Pancreas (tissue), 10 donors: ENCODE measurements at regions not wholly inside any gene's neighbourhood (a gene's known extent, or its start where the extent isn't known, plus 50 kb on each side); places are given as distances from the start of the nearest gene placed in this dataset.

Experiments
- ATAC-seq, 4 donors: fragments of 200-7000 bp; cut with Tn5 transposase; one replicate each; pipeline versions ENCODE4 v1.8.0 to v1.9.1; 2020; ENCODE audit warnings: mild to moderate bottlenecking in 4 of 4, moderate library complexity in 4 of 4
- DNase-seq, 6 donors: peaks; one replicate each; pipeline ENCODE4 v3.0.0-alpha.2; 2020
- FAIRE-seq: peaks from 2 replicates; lab custom pipeline; 2012; peaks lifted over from hg19 to GRCh38; lab: Jason Lieb, UNC
- H3K27ac ChIP-seq, 4 donors: fragments of 200-600 bp; sonication (generic); 1 replicate in 3 of 4; 2 replicates in 1 of 4; pipeline versions ENCODE4 v1.5.0 to v1.8.0; 2020
- H3K27me3 ChIP-seq, 4 donors: fragments of 200-600 bp; one replicate each; pipeline ENCODE4 v1.8.0; 2021
- H3K36me3 ChIP-seq, 3 donors: fragments of 200-600 bp; sonication (generic) in 1 of 3; one replicate each; pipeline versions ENCODE4 v1.5.0 to v1.8.0; 2020 to 2021
- H3K4me1 ChIP-seq, 3 donors: fragments of 200-600 bp; one replicate each; pipeline ENCODE4 v1.8.0; 2021
- H3K4me3 ChIP-seq, 4 donors: fragments of 200-600 bp; sonication (generic) in 2 of 4; one replicate each; pipeline versions ENCODE4 v1.5.0 to v1.8.0; 2020 to 2021
- H3K9me3 ChIP-seq, 4 donors: fragments of 200-600 bp; one replicate each; pipeline ENCODE4 v1.8.0; 2021
- WGBS, 2 donors: extraction: QIAGEN DNeasy Blood & Tissue Kit; methylation state at CpG; one replicate each; pipeline ENCODE4 v1.1.7; 2013; 5-methylcytosine and 5-hydroxymethylcytosine counted together
- intact Hi-C, 3 donors: fragments of 100-400 bp; cut with DNase I; formaldehyde crosslinking; loops; one replicate each; pipeline versions ENCODE4 v1.11.1 to v1.14.2; 2022
- TF ChIP-seq, protein P1 (sequence below), 4 donors: fragments of 200-600 bp; sonication (generic) in 3 of 4; IDR thresholded peaks; one replicate each; pipeline versions ENCODE4 v1.5.0 to v1.8.0; 2021; ENCODE audit warnings: antibody characterized with exemption in 4 of 4
- donor health status: healthy with polysubstance abuse.
- donor health status: DM: no; HTN: no; CAD: no; lungs with moderate emphysema.
- donor health status: DM: no; HTN: no; CAD: no.
- donor health status: control.
- donor health status: control.
- donor health status: Bipolar disorder and iron deficiency.
- donor health status: DM: yes; HTN: yes; CAD: no.
- donor health status: DM: no; HTN: no; CAD: no.
- donor health status: DM: no; HTN: no; CAD: no.
- donor health status: DM: yes; HTN: yes; CAD: no.

DNA sequence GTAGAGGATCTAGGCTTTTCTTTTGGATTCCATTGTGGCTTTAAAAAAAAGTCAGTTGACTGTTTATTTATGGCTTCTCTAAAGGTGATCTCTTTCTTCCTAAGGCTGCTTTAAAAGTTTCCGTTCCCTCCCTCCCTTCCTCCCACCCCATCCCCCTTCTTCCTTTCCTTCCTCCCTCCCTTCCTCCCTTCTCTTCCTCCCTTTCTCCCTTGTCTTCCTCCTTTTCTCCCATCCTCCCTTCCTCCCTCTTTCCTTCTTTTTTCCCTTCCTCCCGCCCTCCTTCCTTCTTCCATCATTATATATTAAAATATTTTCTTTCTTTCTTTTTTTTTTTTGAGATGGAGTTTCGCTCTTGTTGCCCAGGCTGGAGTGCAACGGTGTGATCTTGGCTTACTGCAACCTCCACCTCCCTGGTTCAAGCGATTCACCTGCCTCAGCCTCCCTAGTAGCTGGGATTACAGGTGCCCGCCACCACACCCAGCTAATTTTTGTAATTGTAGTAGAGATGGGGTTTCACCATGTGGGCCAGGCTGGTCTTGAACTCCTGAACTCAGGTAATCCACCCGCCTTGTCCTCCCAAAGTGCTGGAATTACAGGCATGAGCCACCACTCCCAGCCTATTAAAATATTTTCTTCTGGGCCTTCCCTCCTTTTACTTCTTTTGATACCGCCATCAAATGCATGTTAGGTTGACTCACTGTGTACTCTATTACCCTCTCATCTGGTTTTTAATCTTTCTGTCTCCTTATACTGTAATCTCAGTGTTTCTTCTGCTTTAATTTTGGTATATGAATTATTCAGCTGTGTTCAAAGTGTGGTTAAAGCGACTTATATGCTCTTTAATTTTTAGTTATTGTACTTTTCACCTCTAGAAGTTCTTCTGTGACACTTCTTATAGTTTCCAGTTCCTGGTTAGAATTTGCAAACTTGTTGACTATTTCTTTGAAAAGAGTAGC is 59.2 kb upstream of the ATP5PO start:
- 81 to 84% methylated on average over 9 of the region's 9 CpGs for WGBS, 2 donors
- H3K36me3 ChIP-seq: no peaks in the 10 kb centered on the region
- ATAC-seq (no peak), DNase-seq (no peak), FAIRE-seq (no peak)
- H3K9me3 ChIP-seq: no peaks in the 10 kb centered on the region
- H3K4me3 ChIP-seq: no peak overlapping the region
- TF ChIP-seq, protein P1, sequence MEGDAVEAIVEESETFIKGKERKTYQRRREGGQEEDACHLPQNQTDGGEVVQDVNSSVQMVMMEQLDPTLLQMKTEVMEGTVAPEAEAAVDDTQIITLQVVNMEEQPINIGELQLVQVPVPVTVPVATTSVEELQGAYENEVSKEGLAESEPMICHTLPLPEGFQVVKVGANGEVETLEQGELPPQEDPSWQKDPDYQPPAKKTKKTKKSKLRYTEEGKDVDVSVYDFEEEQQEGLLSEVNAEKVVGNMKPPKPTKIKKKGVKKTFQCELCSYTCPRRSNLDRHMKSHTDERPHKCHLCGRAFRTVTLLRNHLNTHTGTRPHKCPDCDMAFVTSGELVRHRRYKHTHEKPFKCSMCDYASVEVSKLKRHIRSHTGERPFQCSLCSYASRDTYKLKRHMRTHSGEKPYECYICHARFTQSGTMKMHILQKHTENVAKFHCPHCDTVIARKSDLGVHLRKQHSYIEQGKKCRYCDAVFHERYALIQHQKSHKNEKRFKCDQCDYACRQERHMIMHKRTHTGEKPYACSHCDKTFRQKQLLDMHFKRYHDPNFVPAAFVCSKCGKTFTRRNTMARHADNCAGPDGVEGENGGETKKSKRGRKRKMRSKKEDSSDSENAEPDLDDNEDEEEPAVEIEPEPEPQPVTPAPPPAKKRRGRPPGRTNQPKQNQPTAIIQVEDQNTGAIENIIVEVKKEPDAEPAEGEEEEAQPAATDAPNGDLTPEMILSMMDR (IDR thresholded peaks at IDR 0.05): no peak
- no peak overlapping the region for H3K27ac ChIP-seq
- no peaks in the 10 kb centered on the region for H3K4me1 ChIP-seq
- intact Hi-C loops: no loop called here
- H3K27me3 ChIP-seq: no peaks in the 10 kb centered on the region

DNA sequence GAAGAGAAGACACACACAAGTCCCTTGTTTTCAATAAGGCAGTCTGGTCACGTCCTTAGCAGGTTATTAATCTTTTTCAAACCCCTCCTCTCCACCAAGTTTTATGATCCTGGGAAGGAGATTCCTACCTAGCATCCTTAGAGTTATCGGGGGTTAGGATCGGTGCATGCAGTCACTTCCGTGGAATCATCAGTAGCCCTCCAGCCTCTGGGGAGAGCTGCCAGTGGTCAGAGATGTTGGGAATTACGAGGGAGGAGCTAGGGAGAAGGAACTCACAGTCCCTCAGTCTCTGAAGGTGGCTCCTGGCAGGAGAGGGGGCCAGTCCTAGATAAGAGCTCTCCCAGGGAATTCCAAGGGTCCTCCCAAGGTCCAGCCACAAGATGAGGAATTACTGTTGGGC is 57.7 kb upstream of the ATP5PO start:
- ATAC-seq (no peak), FAIRE-seq (no peak), DNase-seq (no peak)
- H3K27ac ChIP-seq: no peak overlapping the region
- H3K9me3 ChIP-seq: no peaks in the 10 kb centered on the region
- 70 to 71% methylated on average over 5 of the region's 5 CpGs for WGBS, 2 donors
- intact Hi-C loops: no loop called here
- no peaks in the 10 kb centered on the region for H3K36me3 ChIP-seq
- no peaks in the 10 kb centered on the region for H3K27me3 ChIP-seq
- TF ChIP-seq, protein P1 (IDR thresholded peaks at IDR 0.05): no peak
- H3K4me1 ChIP-seq: peaks cover 0 to 7% (median 3%) of the 10 kb centered on the region in 3 donors
- no peak overlapping the region for H3K4me3 ChIP-seq

DNA sequence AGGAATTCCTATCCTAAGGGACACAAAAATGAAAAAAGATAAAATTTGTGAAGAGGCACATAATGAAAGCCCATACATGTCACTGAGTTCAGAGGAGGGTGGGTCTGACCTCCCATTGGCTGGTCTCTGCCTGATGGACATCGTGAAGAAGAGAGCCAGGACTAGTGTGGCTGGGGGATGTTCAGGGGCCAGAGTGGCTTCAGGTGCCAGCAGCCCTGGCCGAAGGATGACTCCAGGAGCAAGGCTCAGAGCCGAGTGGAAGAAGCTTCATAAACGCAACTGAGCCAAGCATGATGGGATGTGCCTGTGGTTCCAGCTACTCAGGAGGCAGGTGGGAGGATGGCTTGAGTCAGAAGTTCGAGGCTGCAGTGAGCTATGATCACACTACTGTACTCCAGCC is 56.9 kb upstream of the ATP5PO start:
- intact Hi-C loops: no loop called here
- Histone ChIP-seq H3K4me1 (peaks cover 0 to 7% (median 3%) of the 10 kb centered on the region in 3 donors), H3K9me3 (no peaks in the 10 kb centered on the region), H3K27me3 (no peaks in the 10 kb centered on the region), H3K4me3 (no peak overlapping the region), H3K27ac (no peak overlapping the region), H3K36me3 (no peaks in the 10 kb centered on the region)
- TF ChIP-seq, protein P1 (IDR thresholded peaks at IDR 0.05): no peak
- WGBS, 2 donors: 68 to 84% methylated on average over 5 of the region's 5 CpGs
- no peak for DNase-seq
- no peak for ATAC-seq
- no peak for FAIRE-seq

DNA sequence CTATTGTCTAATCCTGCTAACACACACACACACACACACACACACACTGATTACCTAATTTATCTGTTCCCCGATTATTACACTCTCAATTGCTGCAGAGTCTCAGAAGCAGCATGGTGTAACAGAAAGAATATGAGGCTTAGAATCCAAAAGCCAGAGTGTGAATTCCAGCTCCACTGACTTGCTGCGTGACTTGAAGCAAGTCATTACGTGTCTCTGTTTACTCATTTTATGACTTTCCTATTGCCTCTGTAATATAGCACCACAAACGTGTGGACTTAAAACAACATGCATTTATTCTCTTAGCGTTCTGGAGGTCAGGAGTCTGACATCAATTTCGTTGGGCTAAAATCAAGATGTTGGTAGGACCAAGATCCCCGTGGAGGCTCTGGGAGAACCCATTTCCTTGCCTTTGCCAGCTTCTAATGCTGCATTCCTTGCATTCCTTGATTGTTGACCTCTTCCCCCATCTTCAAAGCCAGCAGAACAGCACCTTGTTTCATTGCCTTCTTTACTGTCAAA is 55.9 kb upstream of the ATP5PO start:
- no peak overlapping the region for H3K27ac ChIP-seq
- DNase-seq (no peak), FAIRE-seq (no peak), ATAC-seq (no peak)
- peaks cover 0 to 7% (median 3%) of the 10 kb centered on the region in 3 donors for H3K4me1 ChIP-seq
- no peaks in the 10 kb centered on the region for H3K36me3 ChIP-seq
- 49 to 56% methylated on average over 7 of the region's 7 CpGs for WGBS, 2 donors
- no peaks in the 10 kb centered on the region for H3K9me3 ChIP-seq
- no peak overlapping the region for H3K4me3 ChIP-seq
- TF ChIP-seq, protein P1 (IDR thresholded peaks at IDR 0.05): no peak
- no peaks in the 10 kb centered on the region for H3K27me3 ChIP-seq
- intact Hi-C loops: no loop called here

DNA sequence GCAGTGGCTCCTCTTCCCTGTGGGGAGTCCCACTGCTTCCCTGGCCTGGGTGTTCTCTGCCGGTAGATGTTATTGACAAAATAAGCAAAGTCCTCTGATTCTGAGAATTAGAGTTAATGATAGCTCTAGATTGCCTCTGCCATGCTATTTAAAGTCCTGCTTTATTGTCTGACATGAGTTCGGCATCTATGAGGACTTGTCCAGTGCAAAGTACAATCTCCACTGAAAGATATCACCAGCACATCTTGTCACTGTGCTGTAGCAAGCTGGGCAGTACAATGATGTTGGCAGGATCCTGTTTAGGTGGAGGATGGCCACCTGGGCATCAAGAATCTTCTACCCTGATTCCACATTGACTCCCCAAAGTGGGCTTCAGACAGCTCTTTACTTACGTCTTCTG is 54.0 kb upstream of the ATP5PO start:
- TF ChIP-seq, protein P1 (IDR thresholded peaks at IDR 0.05): no peak
- 79 to 90% methylated on average over 3 of the region's 3 CpGs for WGBS, 2 donors
- peaks cover 0 to 7% (median 3%) of the 10 kb centered on the region in 3 donors for H3K4me1 ChIP-seq
- DNase-seq: no peak
- H3K9me3 ChIP-seq: no peaks in the 10 kb centered on the region
- no peak for ATAC-seq
- no peaks in the 10 kb centered on the region for H3K27me3 ChIP-seq
- H3K4me3 ChIP-seq: no peak overlapping the region
- no peaks in the 10 kb centered on the region for H3K36me3 ChIP-seq
- no peak overlapping the region for H3K27ac ChIP-seq
- intact Hi-C loops: no loop called here
- no peak for FAIRE-seq
